ENCODE measurements at regions not wholly inside any gene's neighbourhood (a gene's known extent, or its start where the extent isn't known, plus 50 kb on each side); places are given as distances from the start of the nearest gene placed in this dataset.

DNA sequence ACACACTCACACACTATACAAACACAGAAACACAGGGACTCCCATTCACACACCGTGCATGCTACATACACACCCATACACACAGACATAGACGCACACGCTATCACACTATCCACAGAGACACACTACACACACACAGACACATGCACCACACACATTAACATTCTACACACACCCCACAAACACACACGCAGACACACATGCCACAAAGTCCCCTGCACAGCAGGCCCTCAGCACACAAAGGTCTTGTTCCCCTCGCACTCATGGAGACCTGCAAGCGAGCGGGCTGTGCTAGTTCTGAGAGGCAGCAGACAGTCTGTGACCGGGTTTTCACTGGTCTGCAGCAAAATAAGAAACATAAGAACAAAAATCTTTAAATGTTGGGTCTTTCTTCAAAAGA lies 429.6 kb upstream of the SALL3 start:
- Histone ChIP-seq H3K4me2 (ENCODE audit: unreplicated experiment) (no peak overlapping the region), H3K4me1 (ENCODE audit: insufficient read depth) (no peaks in the 10 kb centered on the region), H4K20me1 (ENCODE audit: insufficient read depth) (no peaks in the 10 kb centered on the region), H3K79me2 (ENCODE audit: insufficient read depth) (no peaks in the 10 kb centered on the region), H2AFZ (no peak overlapping the region), H3K27me3 (replicated peaks; ENCODE audit: insufficient read depth) (no peaks in the 10 kb centered on the region), H3K36me3 (ENCODE audit: low read depth) (no peaks in the 10 kb centered on the region), H3K9me3 (ENCODE audit: low read depth) (no peaks in the 10 kb centered on the region), H3K9me2 (ENCODE audit: insufficient read depth) (no peaks in the 10 kb centered on the region), H3K27ac (no peak overlapping the region), H3K4me3 (no peak overlapping the region), H3K9ac (no peak overlapping the region), H3F3A (ENCODE audit: insufficient read depth) (no peaks in the 10 kb centered on the region)
- in situ Hi-C loops (cut with MboI), result no loop called here
- no peak for DNase-seq
- 50 to 59% methylated on average over 8 of the region's 8 CpGs for WGBS, 2 experiments (ENCODE audit: low coverage in 1 of 2, low lambda C conversion rate in 2 of 2, missing lambda C conversion rate in 2 of 2)
- TF ChIP-seq EZH2phosphoT487 (IDR thresholded peaks at IDR 0.05; ENCODE audit: insufficient read depth, low read depth) (no peak), EZH2 (IDR thresholded peaks at IDR 0.05; ENCODE audit: insufficient read depth, poor library complexity, severe bottlenecking) (no peak)

DNA sequence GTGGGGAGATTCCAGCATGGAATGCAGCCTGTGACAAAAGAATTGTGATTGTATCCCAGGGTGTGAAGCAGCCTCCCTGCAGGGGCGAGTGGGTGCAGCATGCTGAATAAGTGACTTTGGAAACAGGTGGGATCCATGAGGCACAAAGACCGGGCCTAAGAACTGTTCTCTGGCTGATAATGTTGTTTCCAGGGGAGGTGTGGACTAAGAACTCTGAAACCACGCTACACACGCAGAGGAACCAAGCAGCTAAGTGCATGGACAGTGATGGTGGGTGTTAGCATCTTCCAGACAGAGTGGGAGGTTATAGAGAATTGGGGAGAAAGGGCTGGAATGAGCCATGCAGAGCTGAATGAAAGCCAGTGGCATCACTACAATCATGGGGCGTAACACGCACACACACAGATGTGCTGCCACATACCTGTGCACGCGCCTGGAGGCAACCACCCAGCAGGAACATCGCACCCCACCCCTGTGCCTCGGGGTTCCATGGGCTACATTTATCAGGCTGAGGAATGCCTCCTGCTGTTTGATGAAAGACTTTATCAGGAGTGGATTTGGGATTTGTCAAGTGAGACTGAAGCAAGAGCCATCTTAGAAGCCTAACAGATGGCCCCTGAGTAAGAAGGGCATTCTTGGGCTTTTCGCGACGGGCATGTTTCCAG lies 424.5 kb upstream of the SALL3 start:
- no peak for TF ChIP-seq EZH2phosphoT487 (IDR thresholded peaks at IDR 0.05; ENCODE audit: insufficient read depth, low read depth)
- TF ChIP-seq EZH2 (IDR thresholded peaks at IDR 0.05; ENCODE audit: insufficient read depth, poor library complexity, severe bottlenecking), result no peak
- Histone ChIP-seq H2AFZ (no peak overlapping the region), H3F3A (ENCODE audit: insufficient read depth) (no peaks in the 10 kb centered on the region), H3K4me3 (no peak overlapping the region), H3K27ac (no peak overlapping the region), H4K20me1 (ENCODE audit: insufficient read depth) (no peaks in the 10 kb centered on the region), H3K9me3 (ENCODE audit: low read depth) (no peaks in the 10 kb centered on the region), H3K4me1 (ENCODE audit: insufficient read depth) (no peaks in the 10 kb centered on the region), H3K36me3 (ENCODE audit: low read depth) (no peaks in the 10 kb centered on the region), H3K9me2 (ENCODE audit: insufficient read depth) (no peaks in the 10 kb centered on the region), H3K27me3 (replicated peaks; ENCODE audit: insufficient read depth) (no peaks in the 10 kb centered on the region), H3K79me2 (ENCODE audit: insufficient read depth) (no peaks in the 10 kb centered on the region), H3K9ac (no peak overlapping the region), H3K4me2 (ENCODE audit: unreplicated experiment) (no peak overlapping the region)
- DNase-seq, result no peak
- in situ Hi-C loops (cut with MboI), result no loop called here
- 47 to 51% methylated on average over 13 of the region's 13 CpGs for WGBS, 2 experiments (ENCODE audit: low coverage in 1 of 2, low lambda C conversion rate in 2 of 2, missing lambda C conversion rate in 2 of 2)

DNA sequence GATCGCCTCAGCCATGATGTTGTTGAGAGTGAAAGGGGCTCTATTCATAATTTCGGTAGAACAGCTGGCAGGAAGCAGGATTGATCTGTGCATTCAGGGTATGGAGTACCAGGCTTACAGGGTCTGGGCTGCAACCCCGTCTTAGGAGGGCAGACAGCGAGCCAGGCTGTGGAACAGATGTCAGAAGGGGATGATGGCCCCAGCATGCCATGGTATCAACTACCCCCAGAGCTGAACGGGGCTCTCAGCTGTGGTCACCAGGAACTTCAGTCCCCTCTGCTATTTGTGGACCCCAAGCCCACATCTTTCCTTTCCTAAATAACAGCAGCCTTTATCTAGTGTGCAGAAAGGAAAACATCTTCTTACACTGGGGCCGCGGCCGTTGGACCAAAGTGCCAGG lies 422.2 kb upstream of the SALL3 start:
- Histone ChIP-seq H3K27me3 (replicated peaks; ENCODE audit: insufficient read depth) (no peaks in the 10 kb centered on the region), H3K27ac (no peak overlapping the region), H3K9ac (no peak overlapping the region), H3K36me3 (ENCODE audit: low read depth) (no peaks in the 10 kb centered on the region), H3K4me3 (no peak overlapping the region), H4K20me1 (ENCODE audit: insufficient read depth) (no peaks in the 10 kb centered on the region), H3K4me2 (ENCODE audit: unreplicated experiment) (no peak overlapping the region), H2AFZ (no peak overlapping the region), H3K79me2 (ENCODE audit: insufficient read depth) (no peaks in the 10 kb centered on the region), H3K4me1 (ENCODE audit: insufficient read depth) (no peaks in the 10 kb centered on the region), H3K9me2 (ENCODE audit: insufficient read depth) (no peaks in the 10 kb centered on the region), H3F3A (ENCODE audit: insufficient read depth) (no peaks in the 10 kb centered on the region), H3K9me3 (ENCODE audit: low read depth) (no peaks in the 10 kb centered on the region)
- TF ChIP-seq EZH2phosphoT487 (IDR thresholded peaks at IDR 0.05; ENCODE audit: insufficient read depth, low read depth), result no peak
- no peak for TF ChIP-seq EZH2 (IDR thresholded peaks at IDR 0.05; ENCODE audit: insufficient read depth, poor library complexity, severe bottlenecking)
- 20 to 28% methylated on average over 8 of the region's 8 CpGs for WGBS, 2 experiments (ENCODE audit: low coverage in 1 of 2, low lambda C conversion rate in 2 of 2, missing lambda C conversion rate in 2 of 2)
- in situ Hi-C loops (cut with MboI), result no loop called here
- no peak for DNase-seq

DNA sequence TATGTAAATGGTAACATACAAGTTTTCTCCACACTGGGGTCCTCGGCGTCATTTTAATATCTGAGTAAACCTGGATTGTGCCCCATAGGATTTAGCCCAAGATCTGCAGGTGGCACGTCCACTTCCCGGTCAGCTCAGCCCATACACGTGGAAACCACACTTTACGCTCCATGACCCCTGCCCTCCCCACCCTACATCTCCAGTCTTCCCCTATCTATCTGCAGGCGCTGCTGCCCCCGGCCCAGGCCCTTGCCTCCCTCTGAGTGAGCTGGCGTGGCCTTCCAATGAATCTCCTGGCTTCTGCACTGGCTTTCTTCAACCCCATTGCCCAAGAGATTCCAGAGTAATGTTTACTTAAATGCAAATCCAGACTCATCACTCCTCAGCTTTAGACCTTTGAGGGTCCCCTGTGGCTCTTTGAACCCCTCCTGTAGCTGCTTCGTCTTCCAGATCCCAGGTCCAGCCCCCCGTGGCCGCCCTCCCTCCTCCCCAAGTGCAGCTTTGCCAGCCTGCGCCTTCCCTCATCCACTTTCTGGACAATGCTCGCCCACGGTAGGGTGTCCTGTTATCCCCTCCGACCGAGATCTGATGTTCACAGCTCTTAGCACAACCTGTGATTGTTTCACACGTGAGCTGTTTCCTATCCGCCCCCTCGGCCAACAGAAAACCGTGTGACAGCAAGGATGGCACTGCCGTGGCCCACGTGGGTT lies 421.4 kb upstream of the SALL3 start:
- H3K4me1 ChIP-seq (ENCODE audit: insufficient read depth), result no peaks in the 10 kb centered on the region
- H2AFZ ChIP-seq, result no peak overlapping the region
- no peaks in the 10 kb centered on the region for H3K9me2 ChIP-seq (ENCODE audit: insufficient read depth)
- in situ Hi-C loops (cut with MboI), result no loop called here
- no peaks in the 10 kb centered on the region for H3K9me3 ChIP-seq (ENCODE audit: low read depth)
- no peak overlapping the region for H3K27ac ChIP-seq
- no peaks in the 10 kb centered on the region for H4K20me1 ChIP-seq (ENCODE audit: insufficient read depth)
- H3F3A ChIP-seq (ENCODE audit: insufficient read depth), result no peaks in the 10 kb centered on the region
- H3K4me2 ChIP-seq (ENCODE audit: unreplicated experiment), result no peak overlapping the region
- no peaks in the 10 kb centered on the region for H3K27me3 ChIP-seq (replicated peaks; ENCODE audit: insufficient read depth)
- no peak overlapping the region for H3K9ac ChIP-seq
- TF ChIP-seq EZH2 (IDR thresholded peaks at IDR 0.05; ENCODE audit: insufficient read depth, poor library complexity, severe bottlenecking), result no peak
- no peak for TF ChIP-seq EZH2phosphoT487 (IDR thresholded peaks at IDR 0.05; ENCODE audit: insufficient read depth, low read depth)
- DNase-seq, result no peak
- no peaks in the 10 kb centered on the region for H3K79me2 ChIP-seq (ENCODE audit: insufficient read depth)
- 42 to 46% methylated on average over 18 to 23 of the region's 23 CpGs for WGBS, 2 experiments (ENCODE audit: low coverage in 1 of 2, low lambda C conversion rate in 2 of 2, missing lambda C conversion rate in 2 of 2)
- no peaks in the 10 kb centered on the region for H3K36me3 ChIP-seq (ENCODE audit: low read depth)
- no peak overlapping the region for H3K4me3 ChIP-seq
